Activated CD8-positive, alpha-beta memory T cell treated with anti-CD3 and anti-CD28 coated beads for 24 hours (primary cell): ENCODE measurements at regions not wholly inside any gene's neighbourhood (a gene's known extent, or its start where the extent isn't known, plus 50 kb on each side); places are given as distances from the start of the nearest gene placed in this dataset.
"Not testable (repeated sequence)": the region's sequence is repeated elsewhere in the genome, so short reads cannot be mapped to it uniquely, and the experiment has no call there.

Source experiments
- DNase-seq: peaks from one replicate; pipeline ENCODE4 v3.0.0-alpha.2; 2020

DNA sequence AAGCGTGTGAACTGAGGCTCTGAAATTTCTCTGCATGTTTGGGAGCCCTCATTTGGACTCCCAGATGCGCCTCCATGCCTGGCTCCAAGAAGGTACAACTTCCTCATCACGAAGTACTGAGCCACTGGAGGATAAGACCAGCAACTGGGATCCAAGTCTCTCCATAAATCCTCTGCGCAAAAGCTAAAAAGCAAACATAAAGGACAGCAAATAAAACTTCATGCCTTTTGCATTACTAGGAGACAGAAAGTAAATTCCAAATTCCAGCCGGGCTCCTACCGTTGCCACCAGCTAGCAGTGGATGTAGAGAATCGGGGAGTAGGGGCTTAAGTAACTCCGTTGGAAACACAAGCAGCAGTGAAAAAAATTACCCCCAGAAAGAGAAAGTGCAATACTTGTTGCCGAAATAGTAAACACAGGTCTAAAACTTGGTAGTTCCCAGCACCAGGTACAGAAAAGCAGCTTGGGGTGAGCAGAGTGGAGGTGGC, 477.1 kb upstream of the TENM3 start:
- no peak for DNase-seq

GRCh38 chr4:181770971-181771370, 472.2 kb upstream of the TENM3 start:
- no peak for DNase-seq

DNA sequence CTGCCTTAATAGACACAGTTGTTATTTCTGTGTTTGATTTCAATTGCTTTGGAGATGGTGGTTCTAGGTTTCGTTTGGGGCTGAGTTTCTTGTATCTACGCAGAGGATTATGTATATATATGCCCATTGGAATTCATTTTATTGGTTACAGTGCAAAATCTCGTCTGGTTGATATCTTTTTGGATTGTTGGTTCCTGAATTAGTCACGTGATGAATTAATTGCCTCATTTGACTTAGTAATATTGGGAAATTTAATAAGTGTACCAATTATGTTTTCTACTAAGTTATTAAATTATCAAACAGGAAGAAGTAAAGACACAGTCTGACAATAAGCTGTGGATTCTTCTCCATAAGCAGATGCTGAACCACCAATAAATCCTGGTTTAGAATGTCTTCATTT, 467.9 kb upstream of the TENM3 start:
- no peak for DNase-seq

GRCh38 chr4:181776264-181777054, 466.7 kb upstream of the TENM3 start:
- no peak for DNase-seq

GRCh38 chr4:181777518-181777917, 465.7 kb upstream of the TENM3 start:
- no peak for DNase-seq

DNA sequence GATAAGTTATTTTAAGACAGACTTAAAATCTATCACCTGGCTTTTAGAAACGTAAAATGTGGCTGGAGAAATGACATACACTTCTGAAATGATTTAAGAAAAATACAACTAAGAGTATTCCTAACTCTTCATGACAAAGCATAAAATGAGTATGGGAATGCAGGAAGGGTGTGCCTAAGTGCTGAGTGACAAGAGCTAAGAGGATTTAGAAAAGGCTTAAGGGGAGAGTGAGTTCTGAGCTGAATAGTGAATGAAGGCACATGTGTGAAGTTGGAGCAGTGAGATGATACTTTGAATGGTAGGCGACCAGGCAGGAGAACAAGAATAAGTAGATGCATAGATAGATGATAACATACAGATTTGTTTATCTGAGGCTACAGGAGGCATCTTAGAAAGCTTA, 458.3 kb upstream of the TENM3 start:
- DNase-seq: no peak

- no peak for DNase-seq
These were observed 450.6 kb upstream of the TENM3 start for GRCh38 chr4:181792641-181793040.

- DNase-seq: no peak
These were observed 450.1 kb upstream of the TENM3 start for GRCh38 chr4:181793096-181793495.

GRCh38 chr4:181796502-181796901, 446.7 kb upstream of the TENM3 start:
- DNase-seq: no peak

DNA sequence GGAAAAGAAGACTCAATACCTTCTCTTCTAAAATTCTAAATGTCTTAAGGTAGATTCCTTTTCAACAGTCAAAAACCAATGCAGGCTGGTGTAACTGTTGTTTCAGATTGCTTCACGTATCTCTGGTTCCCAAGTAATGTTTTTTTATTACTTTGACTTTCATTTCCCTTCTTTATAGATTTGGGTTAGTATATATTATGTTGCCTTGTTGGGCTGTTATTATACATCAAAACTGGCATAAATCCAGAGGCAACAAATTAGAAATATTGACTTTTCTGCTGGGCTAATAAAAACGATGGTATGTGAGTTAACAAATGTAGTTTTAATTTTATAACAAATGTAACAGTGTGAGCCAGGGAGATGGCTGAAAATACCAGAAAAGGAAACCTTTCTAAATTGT, 444.7 kb upstream of the TENM3 start:
- DNase-seq: no peak

DNA sequence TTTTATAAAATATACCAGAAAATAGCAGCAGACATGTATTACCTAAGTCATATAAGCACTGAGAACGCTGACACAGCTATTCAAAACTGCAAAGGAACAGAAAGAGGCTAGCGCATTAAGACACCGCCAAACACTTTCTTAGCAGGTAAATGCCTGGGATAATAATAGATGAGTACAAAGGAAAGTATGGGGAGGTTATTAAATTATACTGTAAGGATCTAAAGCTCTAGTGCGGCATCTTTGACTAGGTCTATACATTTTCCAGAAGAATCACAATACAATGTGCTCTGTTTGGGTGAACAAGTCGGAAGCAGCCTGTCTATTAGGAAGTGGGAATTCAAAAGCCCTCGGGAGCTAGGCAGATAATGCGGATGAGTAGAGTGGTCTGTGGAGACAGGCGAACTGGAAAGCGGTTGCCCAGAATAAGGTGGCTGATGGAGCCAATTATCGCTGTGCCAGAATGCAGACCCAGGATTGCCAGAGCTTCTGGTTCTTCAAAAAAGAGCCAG, 443.6 kb upstream of the TENM3 start:
- DNase-seq: no peak

DNA sequence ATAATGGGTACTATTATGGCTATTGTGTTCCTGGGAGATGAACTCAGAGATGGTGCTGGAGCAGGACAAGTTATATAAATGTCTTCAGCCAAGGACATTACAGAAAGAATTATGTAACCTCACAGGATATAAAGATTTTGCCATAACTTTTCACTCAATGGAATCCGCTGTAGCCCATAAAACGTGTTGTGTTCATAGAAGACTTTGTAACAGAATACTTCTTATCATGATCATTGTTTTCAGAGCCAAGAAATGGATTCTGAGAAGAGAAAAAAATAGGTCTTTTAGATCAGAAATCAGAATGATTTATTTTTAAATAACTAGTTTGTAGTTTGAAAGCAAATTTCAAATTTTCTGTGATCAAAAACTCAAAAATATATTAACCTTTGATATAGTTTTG, 441.0 kb upstream of the TENM3 start:
- DNase-seq: no peak

- DNase-seq: no peak
These were observed 435.4 kb upstream of the TENM3 start for GRCh38 chr4:181807771-181808170.

DNA sequence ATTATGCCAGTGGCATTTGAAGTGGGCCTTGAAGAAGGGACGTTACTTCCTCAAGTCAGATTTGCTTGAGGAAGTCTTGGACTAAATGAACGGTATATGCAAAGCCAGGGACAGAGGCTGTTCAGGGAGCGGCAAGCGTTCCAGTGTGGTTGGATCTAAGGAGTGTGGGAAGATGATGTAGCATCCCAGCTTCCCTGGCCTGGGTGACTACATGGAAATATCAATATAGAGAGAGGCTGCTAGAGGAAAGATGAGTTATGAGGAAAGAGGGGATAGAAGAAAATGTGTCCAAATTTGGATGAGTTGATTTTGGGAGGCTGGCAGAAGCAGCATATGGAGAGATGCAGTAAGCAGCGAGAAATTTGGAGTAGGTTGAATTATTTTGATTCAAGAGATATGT, 432.5 kb upstream of the TENM3 start:
- DNase-seq: no peak

- DNase-seq: not testable (repeated sequence)
These were observed 431.7 kb upstream of the TENM3 start for GRCh38 chr4:181811550-181811949.

DNA sequence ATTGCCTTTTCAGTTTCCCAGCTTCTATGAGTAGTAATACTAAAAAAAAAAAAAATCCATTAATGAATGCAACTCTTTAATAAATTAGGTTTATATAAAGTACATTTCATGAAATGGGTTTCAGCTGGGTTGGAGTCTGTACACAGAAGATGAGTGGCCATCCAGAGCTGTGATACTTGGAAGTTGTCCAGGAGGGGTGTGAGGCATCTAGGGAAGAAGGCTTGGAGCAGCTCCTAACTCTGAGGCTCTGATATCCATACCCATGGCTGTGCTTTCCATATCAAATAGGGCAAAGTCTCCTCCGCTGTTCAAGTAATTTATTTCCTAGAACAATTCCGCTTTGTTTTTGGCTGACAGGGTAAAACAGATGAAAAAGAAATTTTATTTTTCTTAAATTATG, 423.3 kb upstream of the TENM3 start:
- no peak for DNase-seq

- DNase-seq: no peak
These were observed 422.6 kb upstream of the TENM3 start for GRCh38 chr4:181820553-181820952.

GRCh38 chr4:181821039-181822004, 421.9 kb upstream of the TENM3 start:
- no peak for DNase-seq

DNA sequence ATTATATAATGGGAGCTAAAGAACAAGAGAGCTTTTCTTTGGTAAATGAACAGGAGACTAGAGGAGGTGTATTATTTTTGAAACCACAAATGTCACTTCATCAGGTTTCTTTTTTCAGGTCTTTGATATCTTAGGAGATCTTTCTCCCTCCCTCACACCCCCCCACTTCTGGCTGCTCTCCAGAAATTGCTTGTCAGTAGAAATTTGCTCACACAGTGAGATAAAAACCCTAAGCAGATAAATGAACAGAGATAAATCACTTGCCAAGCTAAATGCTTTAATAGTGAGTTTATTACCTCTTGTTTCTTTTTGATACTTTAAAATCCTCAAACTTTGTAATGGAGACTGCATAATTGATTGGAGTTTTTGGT, 421.2 kb upstream of the TENM3 start:
- no peak for DNase-seq

DNA sequence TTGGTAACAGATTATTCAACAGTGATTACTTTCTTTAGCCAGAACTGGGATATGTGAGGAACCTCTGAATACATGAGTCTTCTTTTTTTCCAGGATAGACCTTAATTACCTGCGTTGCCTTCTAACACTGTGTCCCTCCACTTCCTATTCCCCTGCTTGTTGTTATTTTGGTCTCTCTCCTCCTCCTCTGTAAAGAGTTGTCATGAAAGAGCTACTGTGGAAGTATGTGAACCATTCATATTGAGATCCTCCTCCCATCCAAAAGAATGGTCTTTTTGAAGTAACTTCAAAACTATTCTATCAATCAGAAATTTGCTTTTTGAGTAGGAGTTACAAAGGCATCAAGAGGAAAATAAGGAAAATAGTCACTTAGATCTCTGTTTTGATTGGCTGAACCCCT, 420.0 kb upstream of the TENM3 start:
- DNase-seq: no peak

DNA sequence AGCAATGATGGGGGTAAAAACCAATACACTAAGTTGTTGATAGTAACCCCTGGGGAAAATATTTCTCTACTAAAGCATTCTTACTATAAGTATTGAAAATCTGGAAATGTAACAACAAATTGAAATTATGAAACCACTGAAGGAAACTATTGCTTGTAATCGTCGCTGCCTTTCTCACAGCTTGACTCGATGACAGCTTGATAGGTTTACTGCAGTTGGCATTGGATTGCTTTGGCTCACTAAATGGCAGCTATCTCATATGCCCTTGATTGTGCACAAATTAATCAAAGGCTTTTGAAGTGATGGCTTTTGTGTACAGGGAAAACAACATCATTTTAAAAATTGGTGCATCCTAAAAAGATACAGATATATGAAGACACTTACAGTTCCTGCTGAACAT, 419.6 kb upstream of the TENM3 start:
- no peak for DNase-seq

- no peak for DNase-seq
These were observed 417.6 kb upstream of the TENM3 start for GRCh38 chr4:181825564-181825963.

GRCh38 chr4:181827246-181827645, 416.0 kb upstream of the TENM3 start:
- no peak for DNase-seq
